Muscle of leg (tissue), 3 donors: ENCODE measurements at regions not wholly inside any gene's neighbourhood (a gene's known extent, or its start where the extent isn't known, plus 50 kb on each side); places are given as distances from the start of the nearest gene placed in this dataset.

Experiments used
- DNase-seq: peaks from one replicate; pipeline ENCODE4 v3.0.0; 2013
- H3K27ac ChIP-seq: one replicate; pipeline ENCODE4 v1.5.1; 2013; ENCODE audit warnings: mild to moderate bottlenecking, low read length, control low read depth
- H3K27me3 ChIP-seq: one replicate; pipeline ENCODE4 v1.6.1; 2013; ENCODE audit warnings: low read length; ENCODE audit not compliant: control insufficient read depth, insufficient read depth
- H3K36me3 ChIP-seq: one replicate; pipeline ENCODE4 v1.6.1; 2013; ENCODE audit warnings: low read length; ENCODE audit not compliant: control insufficient read depth, insufficient read depth
- H3K4me1 ChIP-seq: one replicate; pipeline ENCODE4 v1.6.1; 2013; ENCODE audit warnings: low read length; ENCODE audit not compliant: control insufficient read depth, insufficient read depth
- H3K4me3 ChIP-seq: one replicate; pipeline ENCODE4 v1.5.1; 2013; ENCODE audit warnings: low read length, control low read depth
- H3K9me3 ChIP-seq: replicated peaks from 2 replicates; pipeline ENCODE4 v1.6.1; 2013; ENCODE audit warnings: low read depth, low read length; ENCODE audit not compliant: control insufficient read depth
- WGBS: methylation state at CpG from one replicate; pipeline ENCODE4 v1.1.5; 2013; ENCODE audit warnings: missing lambda C conversion rate; ENCODE audit not compliant: insufficient coverage; 5-methylcytosine and 5-hydroxymethylcytosine counted together

- Histone ChIP-seq H3K27me3 (no peaks in the 10 kb centered on the region), H3K36me3 (no peaks in the 10 kb centered on the region), H3K27ac (no peak overlapping the region), H3K4me3 (no peak overlapping the region), H3K4me1 (no peaks in the 10 kb centered on the region), H3K9me3 (no peaks in the 10 kb centered on the region)
- no peak for DNase-seq
- WGBS = no CpG with 5 or more reads among the region's 1 CpG
These were observed 484.2 kb upstream of the PTPRD start for GRCh38 chr9:11097020-11097419.

DNA sequence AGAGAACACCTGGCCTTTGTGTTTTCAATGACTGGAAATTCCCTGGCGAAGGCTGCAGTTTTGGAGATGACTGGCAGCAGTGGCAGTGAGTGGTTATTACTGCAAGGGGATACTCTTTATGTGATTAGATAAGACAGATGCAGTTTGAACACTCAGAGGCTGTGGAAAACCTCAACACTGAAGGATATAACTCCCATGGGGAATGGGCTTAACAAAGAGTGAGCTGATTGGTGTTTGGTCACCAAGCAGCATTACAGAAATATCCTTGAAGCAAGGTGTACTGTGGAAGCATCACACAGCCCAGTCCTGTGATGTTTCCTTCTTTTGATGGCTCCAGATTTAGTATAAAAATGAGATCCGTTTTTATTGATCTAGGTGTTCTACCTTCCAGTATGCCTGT is 490.7 kb upstream of the PTPRD start:
- no peak for DNase-seq
- Histone ChIP-seq H3K9me3 (peaks cover 11% of the 10 kb centered on the region), H3K27ac (no peak overlapping the region), H3K4me3 (no peak overlapping the region), H3K27me3 (no peaks in the 10 kb centered on the region), H3K4me1 (no peaks in the 10 kb centered on the region), H3K36me3 (no peaks in the 10 kb centered on the region)
- 73% methylated on average over 1 of the region's 2 CpGs for WGBS

DNA sequence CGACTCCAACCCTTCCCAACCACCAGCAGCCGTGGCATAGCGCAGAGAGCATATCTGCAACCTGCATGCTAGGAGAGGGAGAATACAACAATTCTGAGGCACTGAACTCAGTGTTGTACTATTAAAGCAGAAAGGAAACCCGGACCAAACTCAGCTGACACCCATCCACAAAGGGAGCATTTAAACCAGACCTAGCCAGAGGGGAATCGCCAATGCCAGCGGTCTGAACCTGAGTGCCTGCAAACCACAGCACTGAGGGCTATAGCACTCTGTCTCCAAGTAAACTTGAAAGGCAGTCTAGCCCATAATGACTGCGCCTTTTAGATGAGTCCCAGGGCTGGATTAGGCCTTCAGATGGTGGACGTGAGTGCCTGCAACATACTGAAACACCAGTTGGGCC is 494.4 kb upstream of the PTPRD start:
- Histone ChIP-seq H3K27me3 (no peaks in the 10 kb centered on the region), H3K27ac (no peak overlapping the region), H3K36me3 (no peaks in the 10 kb centered on the region), H3K4me1 (no peaks in the 10 kb centered on the region), H3K4me3 (no peak overlapping the region), H3K9me3 (peaks cover 15% of the 10 kb centered on the region)
- WGBS = 82% methylated on average over 3 of the region's 8 CpGs
- DNase-seq = no peak

GRCh38 chr9:11128156-11128555 is 515.4 kb upstream of the PTPRD start:
- no peak overlapping the region for H3K4me3 ChIP-seq
- no peaks in the 10 kb centered on the region for H3K36me3 ChIP-seq
- H3K4me1 ChIP-seq = no peaks in the 10 kb centered on the region
- no peaks in the 10 kb centered on the region for H3K27me3 ChIP-seq
- no peaks in the 10 kb centered on the region for H3K9me3 ChIP-seq
- WGBS = 80% methylated on average over 1 of the region's 3 CpGs
- no peak overlapping the region for H3K27ac ChIP-seq
- no peak for DNase-seq

DNA sequence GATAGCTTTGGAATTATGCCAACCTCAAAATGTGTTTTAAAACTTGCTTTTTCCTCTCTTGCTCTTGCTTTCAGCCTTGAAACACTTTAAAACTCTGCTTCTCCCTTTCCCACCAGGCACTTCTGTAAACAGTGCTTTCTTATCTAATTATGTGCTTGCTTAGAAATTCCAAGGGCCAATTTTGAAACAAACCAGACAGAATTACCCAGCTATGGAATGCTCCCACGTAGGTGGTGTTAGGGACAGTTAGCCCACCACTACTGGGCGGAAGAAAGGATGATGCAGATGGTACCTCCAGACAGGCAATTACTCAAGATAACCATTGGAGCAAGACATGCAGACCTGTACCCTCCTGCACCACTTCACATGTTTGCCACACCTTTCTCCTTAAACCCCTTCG is 523.0 kb upstream of the PTPRD start:
- no peaks in the 10 kb centered on the region for H3K27me3 ChIP-seq
- no peaks in the 10 kb centered on the region for H3K9me3 ChIP-seq
- no peaks in the 10 kb centered on the region for H3K4me1 ChIP-seq
- no peak overlapping the region for H3K4me3 ChIP-seq
- H3K27ac ChIP-seq = no peak overlapping the region
- H3K36me3 ChIP-seq = no peaks in the 10 kb centered on the region
- DNase-seq = no peak
- 75% methylated on average over 2 of the region's 3 CpGs for WGBS

DNA sequence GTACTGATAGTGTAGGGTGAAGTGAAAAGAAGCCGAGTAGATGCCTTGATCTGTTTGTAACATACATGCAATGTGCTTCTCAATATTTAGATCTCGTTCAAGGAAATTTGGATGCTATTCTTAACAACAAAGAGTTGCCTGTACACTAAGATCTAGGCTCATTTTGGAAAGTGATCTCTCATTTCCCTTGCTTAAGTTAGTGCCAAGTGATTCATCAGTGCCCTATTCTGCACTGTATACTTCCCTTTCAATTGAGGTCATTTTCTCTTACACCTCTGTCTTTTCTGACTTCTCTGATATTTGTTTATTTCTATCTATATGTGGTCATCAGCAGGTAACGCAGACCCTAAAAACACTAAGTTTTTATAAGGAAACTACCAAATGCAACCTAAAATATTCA is 528.6 kb upstream of the PTPRD start:
- H3K36me3 ChIP-seq = no peaks in the 10 kb centered on the region
- WGBS = no CpG with 5 or more reads among the region's 3 CpGs
- DNase-seq = no peak
- H3K27ac ChIP-seq = no peak overlapping the region
- no peaks in the 10 kb centered on the region for H3K9me3 ChIP-seq
- H3K4me3 ChIP-seq = no peak overlapping the region
- H3K4me1 ChIP-seq = no peaks in the 10 kb centered on the region
- H3K27me3 ChIP-seq = no peaks in the 10 kb centered on the region

GRCh38 chr9:11142965-11143738 is 530.4 kb upstream of the PTPRD start:
- Histone ChIP-seq H3K36me3 (no peaks in the 10 kb centered on the region), H3K9me3 (no peaks in the 10 kb centered on the region), H3K4me3 (no peak overlapping the region), H3K27ac (no peak overlapping the region), H3K27me3 (no peaks in the 10 kb centered on the region), H3K4me1 (no peaks in the 10 kb centered on the region)
- DNase-seq = no peak
- WGBS = no CpG with 5 or more reads among the region's 3 CpGs

DNA sequence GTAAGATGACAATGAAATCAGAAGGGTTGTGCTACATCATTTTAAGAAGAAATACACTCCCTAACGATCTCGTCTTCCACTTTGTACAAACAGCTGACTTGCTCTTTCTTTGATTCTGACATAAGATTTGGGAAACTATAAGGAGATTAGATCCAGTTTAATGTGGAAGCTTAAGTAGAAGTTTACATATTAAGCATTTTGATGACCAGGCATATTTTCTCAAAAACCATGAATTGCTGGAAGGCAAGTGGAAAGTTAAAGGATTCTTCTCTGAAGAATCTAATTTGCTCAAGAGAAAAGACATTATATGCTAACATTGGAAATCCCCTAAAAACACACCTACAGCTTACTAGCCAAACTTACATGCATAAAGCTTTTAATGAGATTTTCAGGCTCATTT is 531.9 kb upstream of the PTPRD start:
- Histone ChIP-seq H3K36me3 (no peaks in the 10 kb centered on the region), H3K4me3 (no peak overlapping the region), H3K9me3 (no peaks in the 10 kb centered on the region), H3K27me3 (no peaks in the 10 kb centered on the region), H3K4me1 (no peaks in the 10 kb centered on the region), H3K27ac (no peak overlapping the region)
- WGBS = no CpG with 5 or more reads among the region's 2 CpGs
- no peak for DNase-seq

DNA sequence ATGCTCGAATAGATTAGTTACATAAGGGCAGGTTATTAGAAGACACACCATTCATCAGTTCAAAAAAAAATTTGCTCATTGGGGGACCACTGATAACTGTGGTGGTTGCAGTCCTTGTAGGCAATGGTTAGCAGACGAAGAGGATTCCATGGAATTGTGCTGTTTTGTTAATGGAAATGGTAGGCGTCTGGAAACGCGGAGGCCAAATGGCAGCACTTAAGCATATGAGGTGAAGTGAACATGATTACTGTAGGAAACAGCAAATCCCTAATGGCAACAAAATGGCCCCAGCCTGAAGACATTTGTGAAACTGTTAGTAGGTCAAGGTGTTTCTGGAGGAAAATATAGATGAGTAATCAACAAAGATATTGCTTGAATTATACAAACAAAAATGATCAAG is 535.4 kb upstream of the PTPRD start:
- no peaks in the 10 kb centered on the region for H3K9me3 ChIP-seq
- no peak for DNase-seq
- no peaks in the 10 kb centered on the region for H3K27me3 ChIP-seq
- 66% methylated on average over 4 of the region's 5 CpGs for WGBS
- no peak overlapping the region for H3K27ac ChIP-seq
- H3K4me1 ChIP-seq = no peaks in the 10 kb centered on the region
- H3K4me3 ChIP-seq = no peak overlapping the region
- no peaks in the 10 kb centered on the region for H3K36me3 ChIP-seq

DNA sequence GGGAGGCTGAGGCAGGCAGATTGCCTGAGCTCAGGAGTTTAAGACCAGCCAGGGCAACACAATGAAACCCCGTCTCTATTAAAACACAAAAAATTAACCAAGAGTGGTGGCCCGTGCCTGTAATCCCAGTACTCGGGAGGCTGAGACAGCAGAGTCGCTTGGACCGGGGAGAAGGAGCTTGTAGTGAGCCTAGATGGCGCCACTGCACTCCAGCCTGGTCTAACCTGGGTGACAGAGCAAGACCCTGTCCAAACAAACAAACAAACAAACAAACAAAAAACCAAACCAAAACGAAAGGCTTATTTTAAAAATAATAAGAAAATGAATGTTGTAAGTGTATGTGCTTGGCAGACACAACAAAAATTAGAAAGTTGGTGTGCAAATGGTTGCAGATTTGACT is 536.3 kb upstream of the PTPRD start:
- H3K9me3 ChIP-seq = no peaks in the 10 kb centered on the region
- WGBS = 20% methylated on average over 1 of the region's 7 CpGs
- H3K4me1 ChIP-seq = no peaks in the 10 kb centered on the region
- no peaks in the 10 kb centered on the region for H3K36me3 ChIP-seq
- no peak overlapping the region for H3K4me3 ChIP-seq
- no peak overlapping the region for H3K27ac ChIP-seq
- no peak for DNase-seq
- H3K27me3 ChIP-seq = no peaks in the 10 kb centered on the region

- no peak for DNase-seq
- Histone ChIP-seq H3K4me3 (no peak overlapping the region), H3K9me3 (peaks cover 24% of the 10 kb centered on the region), H3K4me1 (no peaks in the 10 kb centered on the region), H3K36me3 (no peaks in the 10 kb centered on the region), H3K27me3 (no peaks in the 10 kb centered on the region), H3K27ac (no peak overlapping the region)
- WGBS = 80% methylated on average over 1 of the region's 1 CpG
These were observed 545.3 kb upstream of the PTPRD start for GRCh38 chr9:11158063-11158462.
